ENCODE measurements at regions not wholly inside any gene's neighbourhood (a gene's known extent, or its start where the extent isn't known, plus 50 kb on each side); places are given as distances from the start of the nearest gene placed in this dataset.

DNA sequence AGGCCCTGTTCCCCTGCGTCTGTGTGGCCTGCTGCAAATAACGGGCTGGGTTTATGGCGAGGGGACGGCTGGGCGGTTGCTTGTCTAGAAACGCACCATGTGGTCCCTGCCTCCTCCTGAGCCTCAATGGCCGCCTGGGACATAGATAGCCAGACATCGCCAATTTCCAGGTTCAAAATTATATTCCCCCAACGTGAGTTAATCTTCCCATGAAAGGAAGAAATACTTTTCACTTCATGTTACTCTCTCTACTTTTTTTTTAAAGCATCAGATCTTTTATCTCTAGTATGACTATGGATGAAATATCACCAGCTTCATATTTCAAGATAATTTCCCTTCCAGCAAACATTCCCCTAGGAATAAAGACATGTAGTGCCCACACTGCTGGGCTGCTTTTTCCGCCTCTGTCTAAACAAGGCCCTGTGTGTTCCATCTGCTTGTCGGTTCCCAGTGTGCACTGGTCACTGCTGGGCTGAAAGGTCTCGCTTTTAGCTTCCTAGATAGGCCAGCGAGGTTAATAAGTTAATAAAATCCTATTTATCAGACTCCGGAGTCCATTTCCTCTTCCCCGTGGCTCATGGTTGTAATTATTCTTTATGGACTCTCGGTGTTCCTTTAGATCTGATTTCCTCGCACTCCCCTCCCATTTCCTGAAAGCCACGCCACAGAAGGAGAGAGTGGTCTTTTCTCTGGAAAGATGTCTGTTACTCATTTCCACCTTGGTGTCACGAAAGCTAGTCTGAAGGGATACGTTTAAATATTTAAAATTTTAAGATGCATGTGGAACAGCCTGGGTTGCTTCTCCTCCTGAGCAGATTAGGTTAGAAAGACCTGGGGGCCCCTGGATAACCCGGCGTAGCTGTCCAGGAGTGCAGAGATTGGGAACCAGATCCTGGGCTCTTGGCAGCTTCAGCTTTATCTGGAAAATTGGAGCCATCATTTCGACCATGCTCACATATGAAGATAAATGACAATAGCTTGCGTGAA is 196.6 kb upstream of the COPS8 start:
- H3K36me3 Mint-ChIP-seq (ENCODE audit: low read depth), result no peaks in the 10 kb centered on the region
- H3K9me3 Mint-ChIP-seq, result no peaks in the 10 kb centered on the region
- H3K4me1 Mint-ChIP-seq, result peaks cover 40% of the 10 kb centered on the region
- peak overlapping the region; percentile 32 for H3K27ac Mint-ChIP-seq (ENCODE audit: unreplicated experiment)
- no peaks in the 10 kb centered on the region for H3K27me3 Mint-ChIP-seq (ENCODE audit: low read depth)
- TF ChIP-seq CTCF (conservative IDR thresholded peaks at IDR 0.05), result no peak
- H3K4me3 Mint-ChIP-seq, result no peak overlapping the region
- DNase-seq (ENCODE audit: low read depth, low spot score), result no peak

DNA sequence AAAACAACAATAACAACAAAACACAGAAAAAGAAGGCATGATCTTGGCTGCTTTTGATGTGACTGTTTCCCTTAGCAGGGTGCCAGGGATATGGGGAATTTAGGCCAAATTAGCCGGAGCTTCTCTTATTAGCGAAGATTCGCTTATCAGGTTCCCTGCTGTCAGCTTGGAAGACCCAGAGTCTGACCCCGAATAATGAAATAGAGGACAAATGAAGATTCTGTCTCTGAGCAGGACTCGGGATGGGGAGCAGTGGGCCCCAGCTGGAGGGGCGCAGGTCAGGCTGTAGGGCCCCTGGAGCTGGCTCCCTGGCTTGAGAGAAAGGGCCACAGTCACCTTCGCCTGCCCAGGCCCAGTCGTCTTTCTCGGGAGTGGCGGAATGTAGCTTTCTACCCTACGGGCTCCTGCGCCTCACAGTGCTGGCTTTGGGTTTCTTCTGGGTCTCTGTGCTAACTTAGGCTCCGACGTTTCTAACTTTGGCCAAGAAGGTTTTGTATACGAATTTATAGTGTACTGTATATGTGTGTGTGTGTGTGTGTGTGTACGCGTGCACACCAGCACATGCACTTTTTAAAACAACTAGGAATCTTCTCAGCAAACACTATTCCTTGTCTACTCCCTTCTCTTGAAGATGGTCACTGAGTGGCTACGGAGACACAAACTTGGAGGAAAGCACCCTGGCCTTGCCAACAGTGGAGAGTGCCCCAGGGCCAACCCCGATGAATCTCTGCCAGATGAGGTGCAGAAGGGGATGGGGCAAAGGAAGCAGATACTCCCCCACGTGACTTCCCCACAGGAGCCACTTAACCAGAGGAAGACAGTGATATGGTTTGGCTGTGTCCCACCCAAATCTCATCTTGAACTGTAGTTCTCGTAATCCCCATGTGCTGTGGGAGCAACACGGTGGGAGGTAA is 195.6 kb upstream of the COPS8 start:
- H3K27ac Mint-ChIP-seq (ENCODE audit: unreplicated experiment), result peak overlapping the region; percentile 10
- DNase-seq (ENCODE audit: low read depth, low spot score), result no peak
- H3K9me3 Mint-ChIP-seq, result no peaks in the 10 kb centered on the region
- no peaks in the 10 kb centered on the region for H3K27me3 Mint-ChIP-seq (ENCODE audit: low read depth)
- TF ChIP-seq CTCF (conservative IDR thresholded peaks at IDR 0.05), result no peak
- peaks cover 40% of the 10 kb centered on the region for H3K4me1 Mint-ChIP-seq
- H3K4me3 Mint-ChIP-seq, result no peak overlapping the region
- no peaks in the 10 kb centered on the region for H3K36me3 Mint-ChIP-seq (ENCODE audit: low read depth)

DNA sequence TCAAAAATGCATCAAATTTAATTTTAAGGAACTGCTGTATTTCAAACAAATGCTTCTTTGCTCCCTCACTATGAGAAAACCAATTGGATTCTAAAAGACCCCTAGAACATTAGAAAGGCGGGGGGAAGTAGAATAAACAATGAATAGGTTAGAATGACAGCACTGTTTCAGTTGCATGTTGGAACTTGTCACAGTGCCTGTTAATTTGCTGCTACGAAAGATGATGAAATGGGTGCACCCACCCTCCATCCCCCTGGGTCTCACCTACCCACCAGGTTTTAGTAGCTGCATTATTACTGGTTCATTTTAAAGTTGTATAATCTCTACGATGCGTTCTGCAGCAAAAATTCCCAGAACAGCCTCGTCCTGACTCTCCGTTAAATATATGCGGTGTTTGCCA is 193.0 kb upstream of the COPS8 start:
- Mint-ChIP-seq H3K9me3 (no peaks in the 10 kb centered on the region), H3K27me3 (ENCODE audit: low read depth) (no peaks in the 10 kb centered on the region), H3K4me1 (peaks cover 39% of the 10 kb centered on the region), H3K27ac (ENCODE audit: unreplicated experiment) (no peak overlapping the region), H3K36me3 (ENCODE audit: low read depth) (no peaks in the 10 kb centered on the region), H3K4me3 (no peak overlapping the region)
- TF ChIP-seq CTCF (conservative IDR thresholded peaks at IDR 0.05), result no peak
- no peak for DNase-seq (ENCODE audit: low read depth, low spot score)

- no peaks in the 10 kb centered on the region for H3K9me3 Mint-ChIP-seq
- peaks cover 36% of the 10 kb centered on the region for H3K4me1 Mint-ChIP-seq
- no peaks in the 10 kb centered on the region for H3K36me3 Mint-ChIP-seq (ENCODE audit: low read depth)
- H3K27ac Mint-ChIP-seq (ENCODE audit: unreplicated experiment), result no peak overlapping the region
- no peak for DNase-seq (ENCODE audit: low read depth, low spot score)
- H3K4me3 Mint-ChIP-seq, result no peak overlapping the region
- TF ChIP-seq CTCF (conservative IDR thresholded peaks at IDR 0.05), result no peak
- no peaks in the 10 kb centered on the region for H3K27me3 Mint-ChIP-seq (ENCODE audit: low read depth)
Observed at GRCh38 chr2:236894791-236895190, 190.9 kb upstream of the COPS8 start.

GRCh38 chr2:236895497-236895896 is 190.2 kb upstream of the COPS8 start:
- Mint-ChIP-seq H3K36me3 (ENCODE audit: low read depth) (no peaks in the 10 kb centered on the region), H3K4me3 (no peak overlapping the region), H3K9me3 (no peaks in the 10 kb centered on the region), H3K27ac (ENCODE audit: unreplicated experiment) (no peak overlapping the region), H3K4me1 (peaks cover 38% of the 10 kb centered on the region), H3K27me3 (ENCODE audit: low read depth) (no peaks in the 10 kb centered on the region)
- no peak for DNase-seq (ENCODE audit: low read depth, low spot score)
- no peak for TF ChIP-seq CTCF (conservative IDR thresholded peaks at IDR 0.05)

Measured in neural crest cell (in vitro differentiated cells).